ENCODE measurements at regions not wholly inside any gene's neighbourhood (a gene's known extent, or its start where the extent isn't known, plus 50 kb on each side); places are given as distances from the start of the nearest gene placed in this dataset.

GRCh38 chr7:9645756-9646155 lies 1212.3 kb downstream of the NXPH1 start:
- ChIA-PET CTCF (no interaction called here), POLR2A (no interaction called here)
- DNase-seq (ENCODE audit: extremely low spot score): no peak
- TF ChIP-seq, protein P1, sequence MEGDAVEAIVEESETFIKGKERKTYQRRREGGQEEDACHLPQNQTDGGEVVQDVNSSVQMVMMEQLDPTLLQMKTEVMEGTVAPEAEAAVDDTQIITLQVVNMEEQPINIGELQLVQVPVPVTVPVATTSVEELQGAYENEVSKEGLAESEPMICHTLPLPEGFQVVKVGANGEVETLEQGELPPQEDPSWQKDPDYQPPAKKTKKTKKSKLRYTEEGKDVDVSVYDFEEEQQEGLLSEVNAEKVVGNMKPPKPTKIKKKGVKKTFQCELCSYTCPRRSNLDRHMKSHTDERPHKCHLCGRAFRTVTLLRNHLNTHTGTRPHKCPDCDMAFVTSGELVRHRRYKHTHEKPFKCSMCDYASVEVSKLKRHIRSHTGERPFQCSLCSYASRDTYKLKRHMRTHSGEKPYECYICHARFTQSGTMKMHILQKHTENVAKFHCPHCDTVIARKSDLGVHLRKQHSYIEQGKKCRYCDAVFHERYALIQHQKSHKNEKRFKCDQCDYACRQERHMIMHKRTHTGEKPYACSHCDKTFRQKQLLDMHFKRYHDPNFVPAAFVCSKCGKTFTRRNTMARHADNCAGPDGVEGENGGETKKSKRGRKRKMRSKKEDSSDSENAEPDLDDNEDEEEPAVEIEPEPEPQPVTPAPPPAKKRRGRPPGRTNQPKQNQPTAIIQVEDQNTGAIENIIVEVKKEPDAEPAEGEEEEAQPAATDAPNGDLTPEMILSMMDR (IDR thresholded peaks at IDR 0.05; ENCODE audit: control extremely low read depth, extremely low read depth, low read depth, missing control alignments): no peak

GRCh38 chr7:9657257-9657656 lies 1223.8 kb downstream of the NXPH1 start:
- POLR2A ChIA-PET: no interaction called here
- TF ChIP-seq, protein P1 (IDR thresholded peaks at IDR 0.05; ENCODE audit: control extremely low read depth, extremely low read depth, low read depth, missing control alignments): no peak
- CTCF ChIA-PET: no interaction called here
- DNase-seq (ENCODE audit: extremely low spot score): no peak

DNA sequence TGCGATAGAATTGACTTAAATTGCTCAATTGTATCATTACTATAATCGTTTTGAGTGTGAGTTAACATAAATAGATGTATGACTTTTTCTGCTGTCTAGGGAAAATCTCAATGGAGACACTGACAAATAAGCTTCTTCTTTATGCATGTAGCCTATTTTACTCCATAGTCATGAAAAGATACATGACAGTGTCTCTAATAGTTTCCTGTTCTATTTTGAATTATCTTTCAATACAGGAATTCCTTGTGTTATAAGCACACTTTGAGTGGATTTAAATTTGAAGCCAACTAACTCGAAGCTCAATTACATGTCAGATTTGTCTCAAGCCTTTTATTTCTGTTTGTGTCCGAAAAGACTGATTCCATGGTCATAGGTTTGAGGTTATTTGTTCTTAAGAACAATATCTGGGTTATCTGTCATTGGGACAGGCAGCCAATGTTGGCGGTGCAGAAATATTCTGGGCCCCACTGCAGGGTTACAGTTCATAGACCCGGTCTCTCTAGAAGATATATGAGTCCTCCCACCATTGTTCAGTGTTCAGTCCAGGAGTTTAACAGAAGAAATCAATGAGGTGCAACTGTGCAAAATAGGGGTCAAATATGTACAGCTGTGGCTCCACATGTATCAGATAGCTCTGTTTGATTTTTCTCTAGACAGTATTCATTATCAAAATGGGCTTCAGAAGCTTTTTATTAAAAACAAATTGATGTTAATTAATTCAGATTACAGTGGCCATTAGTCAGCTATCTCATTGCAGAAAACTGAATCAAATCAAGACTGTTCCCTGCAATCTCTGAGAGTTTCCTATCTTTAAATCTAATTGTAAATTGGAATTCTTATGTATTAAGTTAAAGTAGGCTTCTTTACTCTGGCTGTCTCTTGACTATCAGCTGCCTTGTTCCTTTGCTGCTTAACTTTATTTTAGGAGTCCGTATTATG lies 1238.8 kb downstream of the NXPH1 start:
- no peak for DNase-seq (ENCODE audit: extremely low spot score)
- ChIA-PET CTCF (interaction anchor here (2.3 kb wide), 1 partner anchor 37 kb away, joined by 4 read pairs; no protein-coding TSS in a partner anchor), POLR2A (no interaction called here)
- TF ChIP-seq, protein P1 (IDR thresholded peaks at IDR 0.05; ENCODE audit: control extremely low read depth, extremely low read depth, low read depth, missing control alignments): no peak

DNA sequence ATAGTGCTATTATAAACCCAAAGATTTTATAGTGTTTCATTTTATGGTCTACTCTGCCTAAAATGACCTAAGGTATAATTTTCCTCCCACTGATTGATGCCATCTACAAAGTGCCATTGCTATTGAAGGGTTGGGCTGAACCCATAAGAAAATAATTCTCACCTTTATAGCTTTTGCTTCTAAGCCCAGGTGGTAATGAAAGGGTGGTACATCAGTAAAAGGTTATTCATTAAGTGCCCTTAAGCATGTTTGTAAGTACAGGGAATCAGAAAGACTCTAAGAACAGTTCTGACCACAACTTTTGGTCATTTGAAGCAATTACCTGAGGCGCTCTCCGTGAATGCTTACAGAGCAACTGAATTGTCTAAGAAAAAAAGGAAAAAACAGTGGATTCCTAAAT lies 1247.3 kb downstream of the NXPH1 start:
- DNase-seq (ENCODE audit: extremely low spot score): no peak
- CTCF ChIA-PET: interaction anchor here (1.0 kb wide), 1 partner anchor 15 kb away, joined by 4 read pairs; no protein-coding TSS in a partner anchor
- TF ChIP-seq, protein P1 (IDR thresholded peaks at IDR 0.05; ENCODE audit: control extremely low read depth, extremely low read depth, low read depth, missing control alignments): no peak
- POLR2A ChIA-PET: no interaction called here

DNA sequence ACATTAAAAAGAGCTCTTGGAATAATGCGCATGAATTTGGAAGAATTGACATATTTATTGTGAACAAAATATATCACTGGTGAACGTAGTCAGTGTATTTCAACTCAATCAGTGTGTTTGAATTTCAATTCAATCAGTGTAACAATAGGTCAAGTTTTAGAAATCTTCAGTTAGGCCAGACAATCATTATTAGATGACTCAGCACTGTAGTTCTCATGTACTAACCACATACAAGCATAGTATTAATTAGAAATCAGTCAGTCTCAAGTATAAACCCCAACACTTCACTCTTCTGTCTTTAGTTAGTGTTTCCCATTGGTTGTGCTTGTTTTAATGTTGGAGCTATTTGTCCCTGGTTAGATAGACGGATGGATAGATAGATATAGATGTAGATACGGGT lies 1247.9 kb downstream of the NXPH1 start:
- no peak for DNase-seq (ENCODE audit: extremely low spot score)
- CTCF ChIA-PET: interaction anchor here (1.0 kb wide), 1 partner anchor 15 kb away, joined by 4 read pairs; no protein-coding TSS in a partner anchor
- POLR2A ChIA-PET: no interaction called here
- TF ChIP-seq, protein P1 (IDR thresholded peaks at IDR 0.05; ENCODE audit: control extremely low read depth, extremely low read depth, low read depth, missing control alignments): no peak

GRCh38 chr7:9691286-9691685 lies 1257.9 kb downstream of the NXPH1 start:
- DNase-seq (ENCODE audit: extremely low spot score): no peak
- TF ChIP-seq, protein P1 (IDR thresholded peaks at IDR 0.05; ENCODE audit: control extremely low read depth, extremely low read depth, low read depth, missing control alignments): no peak
- ChIA-PET POLR2A (no interaction called here), CTCF (interaction anchor here (1.5 kb wide), 1 partner anchor 8 kb away, joined by 4 read pairs; no protein-coding TSS in a partner anchor)
